ENCODE measurements at regions not wholly inside any gene's neighbourhood (a gene's known extent, or its start where the extent isn't known, plus 50 kb on each side); places are given as distances from the start of the nearest gene placed in this dataset.

DNA sequence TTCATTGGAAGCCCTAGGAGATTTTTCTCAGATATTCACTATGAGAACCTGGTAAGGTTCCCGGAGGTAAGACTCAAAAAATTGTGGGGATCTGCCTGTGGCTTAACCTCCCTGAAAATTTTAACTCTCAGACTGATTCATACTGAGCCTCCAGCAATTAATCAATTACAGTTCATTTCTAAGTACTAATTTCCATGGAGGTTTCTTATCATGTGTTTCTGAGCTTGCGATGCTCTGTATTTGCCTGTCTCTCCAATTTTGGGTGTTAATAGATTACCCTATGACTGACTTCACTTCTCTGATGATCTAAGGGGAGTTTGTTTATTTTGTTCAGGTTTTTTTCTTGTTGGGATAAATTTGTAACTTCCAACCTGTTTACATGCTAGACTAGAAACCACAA lies 215.4 kb upstream of the TMEM196 start:
- no peaks in the 10 kb centered on the region for H3K9me2 ChIP-seq (ENCODE audit: insufficient read depth)
- ATAC-seq (no peak), DNase-seq (ENCODE audit: low spot score) (no peak)
- peaks cover 31% of the 10 kb centered on the region for H3K4me1 ChIP-seq (ENCODE audit: insufficient read depth)
- no peak overlapping the region for H2AFZ ChIP-seq
- H3K79me2 ChIP-seq (replicated peaks; ENCODE audit: insufficient read depth), result 0 out of 2 replicates have a peak, but pooled peaks cover 7% of the 10 kb centered on the region
- no peak overlapping the region for H3K4me3 Mint-ChIP-seq
- H4K20me1 ChIP-seq (replicated peaks; ENCODE audit: insufficient read depth), result no peaks in the 10 kb centered on the region
- no peaks in the 10 kb centered on the region for H3K27me3 Mint-ChIP-seq (ENCODE audit: insufficient read depth, low read depth, poor library complexity)
- H3K27ac Mint-ChIP-seq, result peak overlapping the region; percentile 43
- H3K9me3 Mint-ChIP-seq, result no peaks in the 10 kb centered on the region
- H3K27me3 ChIP-seq (ENCODE audit: insufficient read depth), result no peaks in the 10 kb centered on the region
- no peak overlapping the region for H3K4me3 ChIP-seq
- peak overlapping the region; percentile 57; the same call in 1 of the 2 replicates for H3K27ac ChIP-seq (ENCODE audit: low read depth)
- H3F3A ChIP-seq (replicated peaks; ENCODE audit: low read depth), result no peaks in the 10 kb centered on the region
- H3K4me1 Mint-ChIP-seq, result peaks cover 33% of the 10 kb centered on the region
- no peaks in the 10 kb centered on the region for H3K36me3 ChIP-seq (ENCODE audit: insufficient read depth)
- no peak for TF ChIP-seq ZNF114 (CRISPR knock-in tag; IDR thresholded peaks at IDR 0.05)
- no peak overlapping the region for H3K4me2 ChIP-seq
- peaks cover 5% of the 10 kb centered on the region; the same call in 1 of the 3 replicates for H3K36me3 Mint-ChIP-seq (ENCODE audit: low read depth)

DNA sequence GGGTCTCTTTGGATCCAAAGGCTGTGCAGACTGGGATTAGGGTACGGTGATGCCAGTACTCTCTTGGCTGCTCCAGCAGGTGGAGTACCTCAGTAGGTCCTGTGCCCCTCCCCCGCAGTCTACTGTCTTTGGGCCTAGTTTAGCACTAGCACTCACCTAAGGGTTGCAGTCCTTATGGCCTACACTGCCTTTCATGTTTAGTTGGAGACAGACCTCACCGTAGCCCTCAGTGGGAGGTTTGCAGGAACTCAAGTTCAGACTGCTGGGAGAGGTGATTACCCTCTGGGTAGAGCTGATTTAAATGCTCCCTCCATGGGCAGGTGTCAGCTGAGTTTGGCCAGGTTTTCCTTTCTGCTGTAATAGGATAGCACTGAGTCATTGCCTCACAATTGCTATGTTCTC lies 210.8 kb upstream of the TMEM196 start:
- peaks cover 29% of the 10 kb centered on the region for H3K4me1 Mint-ChIP-seq
- peaks cover 3% of the 10 kb centered on the region; the same call in 1 of the 2 replicates for H3K9me2 ChIP-seq (ENCODE audit: insufficient read depth)
- no peaks in the 10 kb centered on the region for H3K79me2 ChIP-seq (replicated peaks; ENCODE audit: insufficient read depth)
- no peak overlapping the region for H3K4me3 ChIP-seq
- H3K27me3 Mint-ChIP-seq (ENCODE audit: insufficient read depth, low read depth, poor library complexity), result no peaks in the 10 kb centered on the region
- peaks cover 11% of the 10 kb centered on the region; the same call in 1 of the 3 replicates for H3K36me3 Mint-ChIP-seq (ENCODE audit: low read depth)
- no peak overlapping the region for H3K4me2 ChIP-seq
- peaks cover 8% of the 10 kb centered on the region; the same call in 2 of the 3 replicates for H3K9me3 Mint-ChIP-seq
- no peaks in the 10 kb centered on the region for H3K36me3 ChIP-seq (ENCODE audit: insufficient read depth)
- no peaks in the 10 kb centered on the region for H3K27me3 ChIP-seq (ENCODE audit: insufficient read depth)
- peak; percentile 51 for DNase-seq (ENCODE audit: low spot score)
- H2AFZ ChIP-seq, result no peak overlapping the region
- no peak overlapping the region for H3K4me3 Mint-ChIP-seq
- H4K20me1 ChIP-seq (replicated peaks; ENCODE audit: insufficient read depth), result no peaks in the 10 kb centered on the region
- H3F3A ChIP-seq (replicated peaks; ENCODE audit: low read depth), result no peaks in the 10 kb centered on the region
- H3K27ac Mint-ChIP-seq, result no peak overlapping the region
- H3K27ac ChIP-seq (ENCODE audit: low read depth), result no peak overlapping the region; the same call in 1 of the 2 replicates
- peak; percentile 68 for ATAC-seq
- peaks cover 12% of the 10 kb centered on the region for H3K4me1 ChIP-seq (ENCODE audit: insufficient read depth)
- TF ChIP-seq NANOG (IDR thresholded peaks at IDR 0.05; ENCODE audit: borderline replicate concordance) (no peak), EZH2phosphoT487 (IDR thresholded peaks at IDR 0.05; ENCODE audit: unreplicated experiment) (no peak), JUNB (IDR thresholded peaks at IDR 0.05; ENCODE audit: unreplicated experiment) (no peak), POLR2AphosphoS5 (IDR thresholded peaks at IDR 0.05; ENCODE audit: low read depth) (peak; percentile 36), CREB1 (CRISPR knock-in tag; IDR thresholded peaks at IDR 0.05; ENCODE audit: low read depth) (no peak), STAT1 (IDR thresholded peaks at IDR 0.05; ENCODE audit: unreplicated experiment) (no peak)
- TF ChIP-seq, protein P1, sequence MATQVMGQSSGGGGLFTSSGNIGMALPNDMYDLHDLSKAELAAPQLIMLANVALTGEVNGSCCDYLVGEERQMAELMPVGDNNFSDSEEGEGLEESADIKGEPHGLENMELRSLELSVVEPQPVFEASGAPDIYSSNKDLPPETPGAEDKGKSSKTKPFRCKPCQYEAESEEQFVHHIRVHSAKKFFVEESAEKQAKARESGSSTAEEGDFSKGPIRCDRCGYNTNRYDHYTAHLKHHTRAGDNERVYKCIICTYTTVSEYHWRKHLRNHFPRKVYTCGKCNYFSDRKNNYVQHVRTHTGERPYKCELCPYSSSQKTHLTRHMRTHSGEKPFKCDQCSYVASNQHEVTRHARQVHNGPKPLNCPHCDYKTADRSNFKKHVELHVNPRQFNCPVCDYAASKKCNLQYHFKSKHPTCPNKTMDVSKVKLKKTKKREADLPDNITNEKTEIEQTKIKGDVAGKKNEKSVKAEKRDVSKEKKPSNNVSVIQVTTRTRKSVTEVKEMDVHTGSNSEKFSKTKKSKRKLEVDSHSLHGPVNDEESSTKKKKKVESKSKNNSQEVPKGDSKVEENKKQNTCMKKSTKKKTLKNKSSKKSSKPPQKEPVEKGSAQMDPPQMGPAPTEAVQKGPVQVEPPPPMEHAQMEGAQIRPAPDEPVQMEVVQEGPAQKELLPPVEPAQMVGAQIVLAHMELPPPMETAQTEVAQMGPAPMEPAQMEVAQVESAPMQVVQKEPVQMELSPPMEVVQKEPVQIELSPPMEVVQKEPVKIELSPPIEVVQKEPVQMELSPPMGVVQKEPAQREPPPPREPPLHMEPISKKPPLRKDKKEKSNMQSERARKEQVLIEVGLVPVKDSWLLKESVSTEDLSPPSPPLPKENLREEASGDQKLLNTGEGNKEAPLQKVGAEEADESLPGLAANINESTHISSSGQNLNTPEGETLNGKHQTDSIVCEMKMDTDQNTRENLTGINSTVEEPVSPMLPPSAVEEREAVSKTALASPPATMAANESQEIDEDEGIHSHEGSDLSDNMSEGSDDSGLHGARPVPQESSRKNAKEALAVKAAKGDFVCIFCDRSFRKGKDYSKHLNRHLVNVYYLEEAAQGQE (IDR thresholded peaks at IDR 0.05; ENCODE audit: unreplicated experiment), result no peak
- TF ChIP-seq, protein P2, sequence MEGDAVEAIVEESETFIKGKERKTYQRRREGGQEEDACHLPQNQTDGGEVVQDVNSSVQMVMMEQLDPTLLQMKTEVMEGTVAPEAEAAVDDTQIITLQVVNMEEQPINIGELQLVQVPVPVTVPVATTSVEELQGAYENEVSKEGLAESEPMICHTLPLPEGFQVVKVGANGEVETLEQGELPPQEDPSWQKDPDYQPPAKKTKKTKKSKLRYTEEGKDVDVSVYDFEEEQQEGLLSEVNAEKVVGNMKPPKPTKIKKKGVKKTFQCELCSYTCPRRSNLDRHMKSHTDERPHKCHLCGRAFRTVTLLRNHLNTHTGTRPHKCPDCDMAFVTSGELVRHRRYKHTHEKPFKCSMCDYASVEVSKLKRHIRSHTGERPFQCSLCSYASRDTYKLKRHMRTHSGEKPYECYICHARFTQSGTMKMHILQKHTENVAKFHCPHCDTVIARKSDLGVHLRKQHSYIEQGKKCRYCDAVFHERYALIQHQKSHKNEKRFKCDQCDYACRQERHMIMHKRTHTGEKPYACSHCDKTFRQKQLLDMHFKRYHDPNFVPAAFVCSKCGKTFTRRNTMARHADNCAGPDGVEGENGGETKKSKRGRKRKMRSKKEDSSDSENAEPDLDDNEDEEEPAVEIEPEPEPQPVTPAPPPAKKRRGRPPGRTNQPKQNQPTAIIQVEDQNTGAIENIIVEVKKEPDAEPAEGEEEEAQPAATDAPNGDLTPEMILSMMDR (conservative IDR thresholded peaks at IDR 0.05; ENCODE audit: low read depth in 2 of 2), result peak; percentile 32 to 50; a peak in 3 of 4 replicates
- TF ChIP-seq, protein P3, sequence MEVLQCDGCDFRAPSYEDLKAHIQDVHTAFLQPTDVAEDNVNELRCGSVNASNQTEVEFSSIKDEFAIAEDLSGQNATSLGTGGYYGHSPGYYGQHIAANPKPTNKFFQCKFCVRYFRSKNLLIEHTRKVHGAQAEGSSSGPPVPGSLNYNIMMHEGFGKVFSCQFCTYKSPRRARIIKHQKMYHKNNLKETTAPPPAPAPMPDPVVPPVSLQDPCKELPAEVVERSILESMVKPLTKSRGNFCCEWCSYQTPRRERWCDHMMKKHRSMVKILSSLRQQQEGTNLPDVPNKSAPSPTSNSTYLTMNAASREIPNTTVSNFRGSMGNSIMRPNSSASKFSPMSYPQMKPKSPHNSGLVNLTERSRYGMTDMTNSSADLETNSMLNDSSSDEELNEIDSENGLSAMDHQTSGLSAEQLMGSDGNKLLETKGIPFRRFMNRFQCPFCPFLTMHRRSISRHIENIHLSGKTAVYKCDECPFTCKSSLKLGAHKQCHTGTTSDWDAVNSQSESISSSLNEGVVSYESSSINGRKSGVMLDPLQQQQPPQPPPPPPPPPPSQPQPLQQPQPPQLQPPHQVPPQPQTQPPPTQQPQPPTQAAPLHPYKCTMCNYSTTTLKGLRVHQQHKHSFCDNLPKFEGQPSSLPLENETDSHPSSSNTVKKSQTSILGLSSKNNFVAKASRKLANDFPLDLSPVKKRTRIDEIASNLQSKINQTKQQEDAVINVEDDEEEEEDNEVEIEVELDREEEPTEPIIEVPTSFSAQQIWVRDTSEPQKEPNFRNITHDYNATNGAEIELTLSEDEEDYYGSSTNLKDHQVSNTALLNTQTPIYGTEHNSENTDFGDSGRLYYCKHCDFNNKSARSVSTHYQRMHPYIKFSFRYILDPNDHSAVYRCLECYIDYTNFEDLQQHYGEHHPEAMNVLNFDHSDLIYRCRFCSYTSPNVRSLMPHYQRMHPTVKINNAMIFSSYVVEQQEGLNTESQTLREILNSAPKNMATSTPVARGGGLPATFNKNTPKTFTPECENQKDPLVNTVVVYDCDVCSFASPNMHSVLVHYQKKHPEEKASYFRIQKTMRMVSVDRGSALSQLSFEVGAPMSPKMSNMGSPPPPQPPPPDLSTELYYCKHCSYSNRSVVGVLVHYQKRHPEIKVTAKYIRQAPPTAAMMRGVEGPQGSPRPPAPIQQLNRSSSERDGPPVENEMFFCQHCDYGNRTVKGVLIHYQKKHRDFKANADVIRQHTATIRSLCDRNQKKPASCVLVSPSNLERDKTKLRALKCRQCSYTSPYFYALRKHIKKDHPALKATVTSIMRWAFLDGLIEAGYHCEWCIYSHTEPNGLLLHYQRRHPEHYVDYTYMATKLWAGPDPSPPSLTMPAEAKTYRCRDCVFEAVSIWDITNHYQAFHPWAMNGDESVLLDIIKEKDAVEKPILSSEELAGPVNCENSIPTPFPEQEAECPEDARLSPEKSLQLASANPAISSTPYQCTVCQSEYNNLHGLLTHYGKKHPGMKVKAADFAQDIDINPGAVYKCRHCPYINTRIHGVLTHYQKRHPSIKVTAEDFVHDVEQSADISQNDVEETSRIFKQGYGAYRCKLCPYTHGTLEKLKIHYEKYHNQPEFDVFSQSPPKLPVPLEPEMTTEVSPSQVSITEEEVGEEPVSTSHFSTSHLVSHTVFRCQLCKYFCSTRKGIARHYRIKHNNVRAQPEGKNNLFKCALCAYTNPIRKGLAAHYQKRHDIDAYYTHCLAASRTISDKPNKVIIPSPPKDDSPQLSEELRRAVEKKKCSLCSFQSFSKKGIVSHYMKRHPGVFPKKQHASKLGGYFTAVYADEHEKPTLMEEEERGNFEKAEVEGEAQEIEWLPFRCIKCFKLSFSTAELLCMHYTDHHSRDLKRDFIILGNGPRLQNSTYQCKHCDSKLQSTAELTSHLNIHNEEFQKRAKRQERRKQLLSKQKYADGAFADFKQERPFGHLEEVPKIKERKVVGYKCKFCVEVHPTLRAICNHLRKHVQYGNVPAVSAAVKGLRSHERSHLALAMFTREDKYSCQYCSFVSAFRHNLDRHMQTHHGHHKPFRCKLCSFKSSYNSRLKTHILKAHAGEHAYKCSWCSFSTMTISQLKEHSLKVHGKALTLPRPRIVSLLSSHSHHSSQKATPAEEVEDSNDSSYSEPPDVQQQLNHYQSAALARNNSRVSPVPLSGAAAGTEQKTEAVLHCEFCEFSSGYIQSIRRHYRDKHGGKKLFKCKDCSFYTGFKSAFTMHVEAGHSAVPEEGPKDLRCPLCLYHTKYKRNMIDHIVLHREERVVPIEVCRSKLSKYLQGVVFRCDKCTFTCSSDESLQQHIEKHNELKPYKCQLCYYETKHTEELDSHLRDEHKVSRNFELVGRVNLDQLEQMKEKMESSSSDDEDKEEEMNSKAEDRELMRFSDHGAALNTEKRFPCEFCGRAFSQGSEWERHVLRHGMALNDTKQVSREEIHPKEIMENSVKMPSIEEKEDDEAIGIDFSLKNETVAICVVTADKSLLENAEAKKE (CRISPR knock-in tag; IDR thresholded peaks at IDR 0.05), result no peak

Data from GM23338 (cell line).